PC-3 (cell line): ENCODE measurements at regions not wholly inside any gene's neighbourhood (a gene's known extent, or its start where the extent isn't known, plus 50 kb on each side); places are given as distances from the start of the nearest gene placed in this dataset.

Experiments used
- ATAC-seq: fragments of 200-7000 bp; cut with Tn5 transposase; 2 replicates; pipeline ENCODE4 v1.9.1; 2020; ENCODE audit warnings: mild to moderate bottlenecking, moderate library complexity
- BruUV-seq: library from RNA; stranded (reverse); fragments of 400-500 nt; replicated peaks from 2 replicates; lab custom pipeline; 2021; lab: Mats Ljungman, UMichigan
- CTCF ChIA-PET: fragments of 300-600 bp; sonication (Branson Sonifier 250); formaldehyde crosslinking; loops from one replicate; lab custom pipeline; 2022; ENCODE audit warnings: antibody characterized with exemption; lab: Charles Lee
- POLR2A ChIA-PET: fragments of 300-600 bp; sonication (Branson Sonifier 250); formaldehyde crosslinking; loops from one replicate; lab custom pipeline; 2022; ENCODE audit warnings: antibody characterized with exemption; ENCODE audit not compliant: unreplicated experiment; lab: Charles Lee
- DNase-seq: peaks from one replicate; pipeline ENCODE4 v3.0.0-alpha.2; 2015
- H2AFZ ChIP-seq: fragments of 300-600 bp; sonication (generic); 2 replicates; pipeline ENCODE4 v1.6.0; 2016; ENCODE audit warnings: antibody characterized with exemption, low read length
- H3F3A ChIP-seq: fragments of 300-600 bp; sonication (generic); one replicate; pipeline ENCODE4 v1.6.0; 2017; ENCODE audit warnings: antibody characterized with exemption, low read length, control low read depth, mild to moderate bottlenecking; ENCODE audit not compliant: unreplicated experiment
- H3K27ac ChIP-seq: fragments of 300-600 bp; sonication (generic); 2 replicates; pipeline ENCODE4 v1.5.1; 2016; ENCODE audit warnings: mild to moderate bottlenecking, low read length
- H3K27me3 ChIP-seq: fragments of 300-600 bp; sonication (generic); 2 replicates; pipeline ENCODE4 v1.6.1; 2016; ENCODE audit warnings: low read length, mixed read lengths
- H3K36me3 ChIP-seq: fragments of 300-600 bp; sonication (generic); 2 replicates; pipeline ENCODE4 v1.6.1; 2016; ENCODE audit warnings: low read depth, mixed run types, low read length, mixed read lengths
- H3K4me1 ChIP-seq: fragments of 300-600 bp; sonication (generic); 2 replicates; pipeline ENCODE4 v1.5.1; 2016; ENCODE audit warnings: low read length; ENCODE audit not compliant: insufficient read depth
- H3K4me2 ChIP-seq: fragments of 300-600 bp; sonication (generic); 2 replicates; pipeline ENCODE4 v1.6.0; 2016; ENCODE audit warnings: low read length
- H3K4me3 ChIP-seq: fragments of 300-600 bp; sonication (generic); 2 replicates; pipeline ENCODE4 v1.5.1; 2016; ENCODE audit warnings: mild to moderate bottlenecking, low read length, mixed read lengths
- H3K79me2 ChIP-seq: fragments of 300-600 bp; sonication (generic); 2 replicates; pipeline ENCODE4 v1.6.1; 2017; ENCODE audit warnings: low read length, mixed read lengths
- H3K9ac ChIP-seq: fragments of 300-600 bp; sonication (generic); 2 replicates; pipeline ENCODE4 v1.6.0; 2016; ENCODE audit warnings: mild to moderate bottlenecking, low read length
- H3K9me2 ChIP-seq: fragments of 300-600 bp; sonication (generic); replicated peaks from 2 replicates; pipeline ENCODE4 v1.6.1; 2016; ENCODE audit warnings: mixed run types, low read length, mixed read lengths
- H3K9me3 ChIP-seq: fragments of 300-600 bp; sonication (generic); 2 replicates; pipeline ENCODE4 v1.6.1; 2016; ENCODE audit warnings: low read length, mixed read lengths
- H4K20me1 ChIP-seq: fragments of 300-600 bp; sonication (generic); 2 replicates; pipeline ENCODE4 v1.6.1; 2016; ENCODE audit warnings: low read length, mixed read lengths
- CTCF ChIP-seq: fragments of 300-600 bp; sonication (generic); conservative IDR thresholded peaks from 2 replicates; pipeline ENCODE4 v1.5.1; 2017; ENCODE audit warnings: antibody characterized with exemption, low read depth, mild to moderate bottlenecking, low read length
- EZH2 ChIP-seq: fragments of 300-600 bp; sonication (generic); IDR thresholded peaks from one replicate; pipeline ENCODE4 v1.6.1; 2017; ENCODE audit warnings: antibody characterized with exemption, mild to moderate bottlenecking, low read length; ENCODE audit not compliant: unreplicated experiment
- EZH2phosphoT487 ChIP-seq: fragments of 300-600 bp; sonication (generic); IDR thresholded peaks from 2 replicates; pipeline ENCODE4 v1.6.1; 2018; ENCODE audit warnings: mild to moderate bottlenecking, antibody characterized with exemption, low read length, borderline replicate concordance
- intact Hi-C: fragments of 100-400 bp; cut with micrococcal nuclease; formaldehyde crosslinking; loops from 2 replicates; pipeline ENCODE4 v1.9.0; 2023

GRCh38 chr5:8094304-8094703 lies 225.4 kb downstream of the MTRR start:
- BruUV-seq: no TSS peak
- intact Hi-C loops: no loop called here
- H3K27ac ChIP-seq: no peak overlapping the region
- no peaks in the 10 kb centered on the region for H4K20me1 ChIP-seq
- POLR2A ChIA-PET: no interaction called here
- TF ChIP-seq EZH2 (no peak), CTCF (no peak), EZH2phosphoT487 (no peak)
- H3F3A ChIP-seq: no peaks in the 10 kb centered on the region
- CTCF ChIA-PET: no interaction called here
- H3K4me2 ChIP-seq: no peak overlapping the region
- ATAC-seq: no peak
- DNase-seq: no peak
- H3K4me1 ChIP-seq: no peaks in the 10 kb centered on the region
- peaks cover 46% of the 10 kb centered on the region for H3K27me3 ChIP-seq
- H3K36me3 ChIP-seq: no peaks in the 10 kb centered on the region
- H3K9ac ChIP-seq: no peak overlapping the region
- H3K9me3 ChIP-seq: no peaks in the 10 kb centered on the region
- H3K4me3 ChIP-seq: no peak overlapping the region
- H3K79me2 ChIP-seq: no peaks in the 10 kb centered on the region
- H3K9me2 ChIP-seq: no peaks in the 10 kb centered on the region
- no peak overlapping the region for H2AFZ ChIP-seq

GRCh38 chr5:8097146-8097545 lies 228.2 kb downstream of the MTRR start:
- intact Hi-C loops: no loop called here
- no peak overlapping the region for H2AFZ ChIP-seq

GRCh38 chr5:8098081-8098480 lies 229.1 kb downstream of the MTRR start:
- Histone ChIP-seq H3K27me3 (peaks cover 53% of the 10 kb centered on the region), H3K9ac (no peak overlapping the region), H3K79me2 (no peaks in the 10 kb centered on the region), H3K36me3 (no peaks in the 10 kb centered on the region), H2AFZ (no peak overlapping the region), H3K9me3 (no peaks in the 10 kb centered on the region), H3K4me3 (no peak overlapping the region), H3K27ac (no peak overlapping the region), H3K4me1 (no peaks in the 10 kb centered on the region), H4K20me1 (no peaks in the 10 kb centered on the region), H3K9me2 (no peaks in the 10 kb centered on the region), H3F3A (no peaks in the 10 kb centered on the region), H3K4me2 (no peak overlapping the region)
- ChIA-PET CTCF (no interaction called here), POLR2A (no interaction called here)
- no peak for TF ChIP-seq EZH2
- no peak for TF ChIP-seq EZH2phosphoT487
- TF ChIP-seq CTCF: no peak
- ATAC-seq (no peak), DNase-seq (no peak)
- intact Hi-C loops: no loop called here
- BruUV-seq: no TSS peak

More at GRCh38 chr5:8097146-8097545, 228.2 kb downstream of the MTRR start:
- Histone ChIP-seq H3K9me2 (no peaks in the 10 kb centered on the region), H3K36me3 (no peaks in the 10 kb centered on the region), H3K4me2 (no peak overlapping the region), H3K4me1 (no peaks in the 10 kb centered on the region), H3K27ac (no peak overlapping the region), H4K20me1 (no peaks in the 10 kb centered on the region), H3K9me3 (no peaks in the 10 kb centered on the region), H3F3A (no peaks in the 10 kb centered on the region), H3K27me3 (peaks cover 44% of the 10 kb centered on the region), H3K9ac (no peak overlapping the region), H3K79me2 (no peaks in the 10 kb centered on the region), H3K4me3 (no peak overlapping the region)
- no TSS peak for BruUV-seq
- POLR2A ChIA-PET: no interaction called here
- no peak for DNase-seq
- no peak for ATAC-seq
- CTCF ChIA-PET: no interaction called here
- no peak for TF ChIP-seq EZH2
- TF ChIP-seq CTCF: no peak
- no peak for TF ChIP-seq EZH2phosphoT487
